Epithelial cell of proximal tubule (primary cell): ENCODE measurements at regions not wholly inside any gene's neighbourhood (a gene's known extent, or its start where the extent isn't known, plus 50 kb on each side); places are given as distances from the start of the nearest gene placed in this dataset.

Source experiments
- DNase-seq: peaks from one replicate; pipeline ENCODE4 v3.0.0-alpha.2; 2011; ENCODE audit warnings: low read depth
- H3K4me3 ChIP-seq: 2 replicates; pipeline ENCODE4 v1.5.1; 2011; ENCODE audit warnings: low read depth, mild to moderate bottlenecking, low read length
- CTCF ChIP-seq: conservative IDR thresholded peaks from 2 replicates; pipeline ENCODE4 v1.5.1; 2012; ENCODE audit warnings: low read depth, mild to moderate bottlenecking, low read length

- no peak overlapping the region for H3K4me3 ChIP-seq
- no peak for TF ChIP-seq CTCF
Observed at GRCh38 chr5:133670336-133670735, 58.0 kb upstream of the FSTL4 start.

GRCh38 chr5:133669472-133669871 lies 57.1 kb upstream of the FSTL4 start:
- no peak for TF ChIP-seq CTCF
- H3K4me3 ChIP-seq = no peak overlapping the region
- DNase-seq = no peak

More at GRCh38 chr5:133670336-133670735, 58.0 kb upstream of the FSTL4 start:
- no peak for DNase-seq

- no peak for TF ChIP-seq CTCF
- no peak for DNase-seq
- H3K4me3 ChIP-seq = no peak overlapping the region
Observed at GRCh38 chr5:133668458-133668857, 56.1 kb upstream of the FSTL4 start.

GRCh38 chr5:133667217-133667616 lies 54.9 kb upstream of the FSTL4 start:
- H3K4me3 ChIP-seq = no peak overlapping the region
- no peak for DNase-seq
- TF ChIP-seq CTCF = no peak

GRCh38 chr5:133665571-133665970 lies 53.2 kb upstream of the FSTL4 start:
- TF ChIP-seq CTCF = no peak
- no peak for DNase-seq
- no peak overlapping the region for H3K4me3 ChIP-seq

- TF ChIP-seq CTCF = no peak
- no peak for DNase-seq
- H3K4me3 ChIP-seq = no peak overlapping the region
Observed at GRCh38 chr5:133664422-133664821, 52.1 kb upstream of the FSTL4 start.

GRCh38 chr5:133663397-133664054 lies 51.2 kb upstream of the FSTL4 start:
- no peak for DNase-seq
- no peak for TF ChIP-seq CTCF

More at GRCh38 chr5:133663397-133664054, 51.2 kb upstream of the FSTL4 start:
- H3K4me3 ChIP-seq = no peak overlapping the region
